Left kidney (tissue), 1 donor: ENCODE measurements at regions not wholly inside any gene's neighbourhood (a gene's known extent, or its start where the extent isn't known, plus 50 kb on each side); places are given as distances from the start of the nearest gene placed in this dataset.

ENCODE experiments used
- DNase-seq: peaks from one replicate; pipeline ENCODE4 v3.0.0-alpha.2; 2013

- no peak for DNase-seq
Measured at GRCh38 chr12:20197411-20197810, 170.9 kb upstream of the PDE3A start.

- no peak for DNase-seq
Measured at GRCh38 chr12:20199780-20200179, 168.6 kb upstream of the PDE3A start.

DNA sequence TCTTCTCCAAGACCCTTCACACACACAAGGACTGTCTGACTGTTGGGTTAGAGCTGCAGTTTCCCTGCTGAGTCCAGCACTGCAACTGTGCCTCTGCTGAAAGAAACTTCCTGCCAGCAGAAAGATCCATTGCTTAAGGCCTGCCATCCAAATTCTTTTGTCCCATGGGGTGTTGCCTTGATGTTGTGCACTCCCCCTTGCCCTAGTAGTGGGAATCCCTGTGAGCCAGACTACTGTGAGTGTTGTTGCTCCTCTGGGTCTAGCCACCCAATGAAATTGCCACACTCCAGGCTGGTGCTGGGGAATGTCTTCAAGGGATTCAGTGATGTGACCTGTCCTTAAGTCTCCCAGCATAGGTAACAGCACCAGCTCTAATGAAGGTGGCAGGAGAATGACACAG is 166.6 kb upstream of the PDE3A start:
- no peak for DNase-seq

- no peak for DNase-seq
Measured at GRCh38 chr12:20205854-20206253, 162.5 kb upstream of the PDE3A start.

DNA sequence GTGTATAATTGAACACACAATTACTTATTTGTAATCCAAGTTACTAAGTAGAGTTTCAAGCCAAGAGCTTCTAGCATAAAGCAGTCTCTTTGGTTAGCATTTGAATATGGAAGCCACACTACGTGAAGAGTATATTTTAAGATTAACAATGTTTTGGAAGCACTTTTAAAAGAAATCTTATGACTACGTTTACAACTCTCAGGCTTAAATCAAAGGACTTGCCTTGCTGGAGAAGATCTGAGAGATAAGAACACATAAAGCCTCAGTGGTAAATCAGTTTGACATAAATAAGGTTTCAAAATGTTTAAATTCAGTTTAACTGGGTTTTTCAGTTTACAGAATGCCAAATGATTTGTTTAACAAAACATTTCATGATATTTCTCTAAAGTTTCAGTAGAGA is 161.9 kb upstream of the PDE3A start:
- DNase-seq: no peak

- no peak for DNase-seq
Measured at GRCh38 chr12:20210621-20211215, 157.6 kb upstream of the PDE3A start.

DNA sequence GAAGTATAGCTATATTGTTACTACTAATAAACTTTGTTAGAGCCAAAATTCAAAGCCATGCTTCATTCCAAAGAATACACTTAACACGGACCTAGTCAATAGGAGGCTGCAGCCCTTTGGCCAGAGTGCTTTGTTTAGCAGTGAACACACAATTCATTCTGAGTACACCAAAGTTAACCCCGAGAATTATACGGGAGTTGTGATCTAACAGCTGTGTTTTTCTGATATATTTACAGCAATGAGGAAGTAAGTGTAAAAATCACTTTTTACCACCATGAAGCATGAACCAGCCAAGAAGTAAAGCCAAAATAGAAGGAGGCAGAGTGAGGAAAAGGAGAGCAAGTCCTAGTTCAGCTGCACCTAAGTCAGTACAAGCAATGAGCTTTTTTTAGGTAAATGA is 156.8 kb upstream of the PDE3A start:
- DNase-seq: no peak

GRCh38 chr12:20211981-20212421 is 156.3 kb upstream of the PDE3A start:
- no peak for DNase-seq

GRCh38 chr12:20212658-20213555 is 155.4 kb upstream of the PDE3A start:
- peak; percentile 56 for DNase-seq

GRCh38 chr12:20213723-20214625 is 154.4 kb upstream of the PDE3A start:
- DNase-seq: no peak

DNA sequence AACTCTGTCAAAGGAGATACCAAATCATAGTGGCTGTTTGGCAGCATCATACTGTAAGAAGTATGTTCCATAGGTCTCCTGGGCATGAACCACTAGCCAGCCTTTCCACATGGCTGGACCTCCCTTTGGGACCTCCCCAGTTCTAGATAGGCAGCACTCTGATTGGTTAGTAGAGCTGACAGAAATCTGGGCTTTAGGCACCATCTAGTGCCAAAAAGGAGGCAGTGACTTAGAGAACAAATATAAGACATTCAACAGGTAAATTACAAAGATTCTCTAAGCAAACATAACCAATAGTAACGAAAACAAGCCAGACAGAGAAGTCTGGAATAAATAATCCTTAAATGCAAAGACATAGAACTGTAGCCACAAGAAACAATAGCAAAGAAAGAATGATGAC is 148.0 kb upstream of the PDE3A start:
- no peak for DNase-seq

DNA sequence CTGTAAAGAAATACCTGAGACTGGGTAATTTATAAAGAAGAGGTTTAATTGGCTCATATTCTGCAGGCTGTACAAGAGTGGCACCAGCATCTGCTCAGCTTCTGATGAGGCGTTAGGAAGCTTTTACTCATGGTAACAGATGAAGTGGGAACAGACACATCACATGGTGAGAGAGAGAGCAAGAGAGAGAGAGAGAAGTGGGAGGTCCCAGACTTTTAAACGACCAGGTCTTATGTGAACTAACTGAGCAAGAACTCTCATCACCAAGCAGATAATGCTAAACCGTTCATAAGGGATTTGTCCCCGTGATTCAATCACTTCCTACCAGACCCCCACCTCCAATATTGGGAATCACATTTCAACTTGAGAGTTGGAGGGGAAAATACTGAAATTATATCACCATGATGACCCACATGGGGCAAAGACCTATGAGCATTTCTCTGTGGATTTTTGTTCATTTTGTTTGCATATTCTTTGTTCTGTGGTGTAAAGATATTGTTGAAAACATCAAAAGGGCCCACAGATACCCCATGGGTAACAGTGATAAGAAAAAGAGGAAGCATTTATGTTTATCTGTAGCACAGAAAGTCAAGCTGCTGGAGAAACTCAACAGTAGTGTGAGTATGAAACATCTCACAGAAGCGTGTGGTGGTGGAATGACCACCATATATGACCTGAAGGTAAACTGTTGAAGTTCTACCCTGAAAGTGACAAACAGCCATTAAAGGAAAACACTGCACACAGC is 135.2 kb upstream of the PDE3A start:
- no peak for DNase-seq

DNA sequence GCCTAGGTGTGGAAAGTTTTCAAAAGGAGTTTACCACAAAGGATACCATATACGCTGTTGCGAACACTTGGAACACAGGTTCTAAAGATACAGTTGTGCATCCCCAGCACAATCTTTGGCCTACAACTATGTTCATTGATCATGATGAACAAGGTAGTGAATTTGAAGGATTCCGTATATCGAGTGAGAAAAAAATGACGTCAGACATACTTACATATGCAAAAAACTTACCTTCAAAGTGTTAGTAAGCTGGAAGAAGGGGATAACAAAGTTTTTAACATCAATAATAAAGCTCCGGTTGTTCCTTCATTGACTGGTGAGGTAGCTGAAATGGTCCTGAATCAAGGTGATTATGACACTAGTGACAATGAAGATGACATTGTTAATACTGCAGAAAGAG is 133.9 kb upstream of the PDE3A start:
- DNase-seq: no peak

GRCh38 chr12:20237091-20237490 is 131.2 kb upstream of the PDE3A start:
- DNase-seq: no peak

DNA sequence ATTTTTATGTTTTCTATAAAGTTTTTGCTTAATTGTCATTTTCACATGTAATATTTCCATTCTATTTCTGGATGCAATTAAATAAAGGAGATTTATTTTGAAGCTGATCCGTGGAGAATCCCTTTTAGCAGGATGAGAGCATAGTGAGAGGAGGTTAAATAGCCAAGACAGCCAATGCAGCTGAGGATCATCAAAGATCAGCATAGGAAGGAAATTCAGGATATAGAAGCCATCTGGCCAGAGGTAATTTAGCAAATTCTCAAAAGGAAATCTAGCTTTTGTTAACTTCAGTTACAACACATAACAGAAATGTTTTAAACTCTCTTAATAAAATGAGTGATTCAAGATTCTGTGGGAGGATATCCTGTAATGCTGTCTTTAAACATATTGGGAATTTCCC is 122.8 kb upstream of the PDE3A start:
- DNase-seq: no peak

- DNase-seq: no peak
Measured at GRCh38 chr12:20248646-20249045, 119.7 kb upstream of the PDE3A start.

DNA sequence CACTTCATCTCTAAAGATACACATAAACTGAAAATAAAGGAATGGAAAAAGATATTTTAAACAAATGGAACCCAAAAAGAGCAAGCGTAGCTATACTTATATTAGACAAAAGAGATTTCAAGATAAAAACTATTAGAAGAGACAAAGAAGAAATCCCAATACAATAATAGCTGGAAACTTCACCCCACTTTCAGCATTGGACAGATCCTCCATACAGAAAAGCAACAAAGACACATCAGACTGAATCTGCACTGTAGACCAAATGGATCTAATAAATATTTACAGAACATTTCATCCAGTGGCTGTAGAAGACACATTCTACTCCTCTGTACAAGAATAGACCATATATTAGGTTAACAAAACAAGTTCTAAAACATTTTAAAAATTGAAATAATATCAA is 117.6 kb upstream of the PDE3A start:
- DNase-seq: no peak

DNA sequence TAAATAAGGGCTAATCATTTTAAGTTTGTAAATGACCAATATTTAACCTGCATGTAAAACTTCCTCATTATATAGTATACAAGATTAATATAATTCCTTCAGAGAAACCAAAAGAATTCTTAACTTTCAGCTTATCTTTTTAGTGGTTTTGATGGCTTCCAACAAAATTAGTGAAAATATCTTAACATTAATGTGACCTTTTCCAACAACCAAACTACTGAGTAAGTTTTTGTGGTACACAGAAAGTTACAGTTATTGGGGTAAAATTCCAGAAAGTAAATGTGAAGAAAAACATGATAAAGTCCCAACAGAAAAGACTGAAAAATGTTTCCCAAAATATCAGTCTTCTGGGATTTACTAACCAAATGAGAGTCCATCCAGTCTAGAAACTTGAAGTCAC is 111.0 kb upstream of the PDE3A start:
- no peak for DNase-seq

DNA sequence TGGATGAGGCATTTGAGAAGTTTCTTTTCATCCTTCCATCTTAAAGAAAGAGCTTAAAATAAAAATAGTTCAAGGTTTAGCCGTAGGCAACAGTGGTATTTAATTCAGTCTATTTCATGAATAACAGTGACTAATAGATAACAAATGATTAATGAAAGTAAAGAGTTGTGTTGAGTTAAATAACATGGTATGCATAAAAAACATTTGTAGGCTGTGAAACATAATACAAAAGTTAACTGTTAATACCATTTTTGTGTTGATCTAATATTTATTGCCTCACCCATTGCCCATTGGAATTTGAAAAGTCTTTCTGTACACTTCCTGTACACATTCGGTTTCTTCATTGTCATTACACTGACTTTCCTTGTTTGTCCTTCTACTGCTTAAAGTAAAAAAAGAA is 108.6 kb upstream of the PDE3A start:
- DNase-seq: no peak

DNA sequence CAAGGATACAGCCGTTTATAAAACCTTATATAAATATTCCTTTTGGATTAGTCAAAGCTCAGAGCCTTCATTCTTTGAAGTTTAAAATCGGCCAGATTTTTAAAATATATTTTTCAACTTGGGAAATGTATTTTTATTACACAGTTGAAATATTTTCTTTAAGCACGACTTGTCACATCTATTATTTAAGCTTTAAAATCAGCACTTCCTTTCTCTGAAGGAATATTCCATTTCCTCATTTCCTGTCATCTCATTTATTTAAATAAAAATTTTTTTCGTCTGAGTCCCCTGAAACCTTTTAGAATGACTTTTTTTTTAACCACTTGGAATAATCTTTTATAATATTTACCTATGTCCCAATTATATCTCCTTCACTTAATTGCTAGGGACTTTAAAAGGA is 107.5 kb upstream of the PDE3A start:
- DNase-seq: no peak

DNA sequence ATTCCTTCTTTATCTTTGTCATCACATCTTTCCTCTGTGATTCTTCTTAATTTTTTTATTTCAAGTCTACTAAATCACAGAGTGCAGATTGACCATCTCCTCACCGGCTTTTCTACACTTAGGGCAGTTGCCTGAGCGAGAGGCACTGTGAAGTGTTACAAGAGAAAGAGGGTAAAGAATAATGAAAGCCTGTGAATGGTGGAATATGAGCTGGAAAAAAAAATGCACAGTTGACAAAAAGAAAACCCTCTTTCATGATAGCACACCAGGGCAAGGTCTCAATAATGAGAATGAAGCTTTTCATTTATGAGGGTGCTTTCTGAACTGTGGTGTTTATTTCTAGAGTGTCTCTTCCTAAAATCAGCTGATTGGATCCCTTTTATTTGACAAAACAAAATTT is 106.2 kb upstream of the PDE3A start:
- no peak for DNase-seq

- no peak for DNase-seq
Measured at GRCh38 chr12:20264026-20264425, 104.3 kb upstream of the PDE3A start.
